ENCODE measurements at regions not wholly inside any gene's neighbourhood (a gene's known extent, or its start where the extent isn't known, plus 50 kb on each side); places are given as distances from the start of the nearest gene placed in this dataset.
"Not testable (repeated sequence)": the region's sequence is repeated elsewhere in the genome, so short reads cannot be mapped to it uniquely, and the experiment has no call there.

GRCh38 chr12:58747533-58747932, 172.8 kb downstream of the LRIG3 start:
- no peak for DNase-seq (ENCODE audit: low read depth in 1 of 2, low spot score in 1 of 2)
- TF ChIP-seq POLR2AphosphoS5 (IDR thresholded peaks at IDR 0.05; ENCODE audit: low read depth) (no peak), REST (IDR thresholded peaks at IDR 0.05; ENCODE audit: insufficient replicate concordance, low read depth) (no peak), CTCF (IDR thresholded peaks at IDR 0.05; ENCODE audit: insufficient read depth, low read length) (no peak)
- H3K27ac ChIP-seq (replicated peaks): no peak overlapping the region
- H3K27me3 ChIP-seq (ENCODE audit: insufficient read depth, poor library complexity, severe bottlenecking): no peaks in the 10 kb centered on the region
- H3K4me3 ChIP-seq (replicated peaks; ENCODE audit: insufficient read depth, low read length): no peak overlapping the region

- no peak for TF ChIP-seq POLR2AphosphoS5 (IDR thresholded peaks at IDR 0.05; ENCODE audit: low read depth)
- TF ChIP-seq GABPA (IDR thresholded peaks at IDR 0.05; ENCODE audit: low read depth): no peak
- TF ChIP-seq SPI1 (IDR thresholded peaks at IDR 0.05; ENCODE audit: borderline replicate concordance, low read depth): no peak
- no peak for TF ChIP-seq CTCF (IDR thresholded peaks at IDR 0.05; ENCODE audit: insufficient read depth, low read length)
- TF ChIP-seq REST (IDR thresholded peaks at IDR 0.05; ENCODE audit: insufficient replicate concordance, low read depth): no peak
- Histone ChIP-seq H3K4me3 (replicated peaks; ENCODE audit: insufficient read depth, low read length) (no peak overlapping the region), H3K27ac (replicated peaks) (no peak overlapping the region), H3K27me3 (ENCODE audit: insufficient read depth, poor library complexity, severe bottlenecking) (no peaks in the 10 kb centered on the region)
- no peak for DNase-seq (ENCODE audit: low read depth in 1 of 2, low spot score in 1 of 2)
These were observed 169.8 kb downstream of the LRIG3 start for GRCh38 chr12:58750484-58750883.

GRCh38 chr12:58757422-58757821, 162.9 kb downstream of the LRIG3 start:
- Histone ChIP-seq H3K27ac (replicated peaks) (no peak overlapping the region), H3K4me3 (replicated peaks; ENCODE audit: insufficient read depth, low read length) (no peak overlapping the region), H3K27me3 (ENCODE audit: insufficient read depth, poor library complexity, severe bottlenecking) (no peaks in the 10 kb centered on the region)
- TF ChIP-seq REST (IDR thresholded peaks at IDR 0.05; ENCODE audit: insufficient replicate concordance, low read depth) (no peak), CTCF (IDR thresholded peaks at IDR 0.05; ENCODE audit: insufficient read depth, low read length) (no peak), SPI1 (IDR thresholded peaks at IDR 0.05; ENCODE audit: borderline replicate concordance, low read depth) (no peak), POLR2AphosphoS5 (IDR thresholded peaks at IDR 0.05; ENCODE audit: low read depth) (no peak), GABPA (IDR thresholded peaks at IDR 0.05; ENCODE audit: low read depth) (no peak)
- DNase-seq (ENCODE audit: low read depth in 1 of 2, low spot score in 1 of 2): no peak

- H3K27ac ChIP-seq (replicated peaks); H3K27me3 ChIP-seq (ENCODE audit: insufficient read depth, poor library complexity, severe bottlenecking); H3K4me3 ChIP-seq (replicated peaks; ENCODE audit: insufficient read depth, low read length); DNase-seq (ENCODE audit: low read depth in 1 of 2, low spot score in 1 of 2): not testable (repeated sequence)
These were observed 160.6 kb downstream of the LRIG3 start for GRCh38 chr12:58759745-58760144.

Measured in HL-60 (cell line).